Activated CD4-positive, alpha-beta T cell treated with anti-CD3 and anti-CD28 coated beads, Interleukin-2, amount 50 U/mL, for 16 hours (primary cell): ENCODE measurements at regions not wholly inside any gene's neighbourhood (a gene's known extent, or its start where the extent isn't known, plus 50 kb on each side); places are given as distances from the start of the nearest gene placed in this dataset.
A peak's percentile ranks its signal among the peaks of the same experiment; 100 is the strongest.
"Not testable (repeated sequence)": the region's sequence is repeated elsewhere in the genome, so short reads cannot be mapped to it uniquely, and the experiment has no call there.

Experiments
- DNase-seq: peaks from one replicate; pipeline ENCODE4 v3.0.0-alpha.2; 2020

GRCh38 chr4:174005422-174005821 lies 278.0 kb downstream of the FBXO8 start:
- no peak for DNase-seq

- no peak for DNase-seq
Measured at GRCh38 chr4:173998471-173999144, 284.9 kb downstream of the FBXO8 start.

GRCh38 chr4:173995779-173996178 lies 287.7 kb downstream of the FBXO8 start:
- DNase-seq = not testable (repeated sequence)

DNA sequence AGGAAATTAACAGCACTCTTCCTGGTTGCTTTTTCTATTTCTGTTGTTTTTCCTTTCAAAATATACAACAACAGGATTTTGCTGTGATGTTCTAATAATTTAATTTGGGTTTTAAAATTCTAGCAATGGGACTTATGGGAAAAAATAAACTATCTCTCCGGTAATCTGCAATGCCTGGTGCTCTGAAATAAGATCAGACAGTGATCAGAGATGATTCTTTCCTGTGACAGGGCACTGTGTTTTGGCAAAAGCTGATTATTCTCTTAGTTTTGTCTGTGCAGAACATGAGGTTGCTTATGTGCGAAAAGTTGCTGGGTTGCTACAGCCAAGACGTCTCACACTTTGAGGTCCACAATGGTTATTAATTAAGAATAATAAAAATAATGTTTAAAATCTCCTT lies 291.7 kb downstream of the FBXO8 start:
- no peak for DNase-seq

- DNase-seq = no peak
Measured at GRCh38 chr4:173991316-173991715, 292.2 kb downstream of the FBXO8 start.

GRCh38 chr4:173990869-173991210 lies 292.6 kb downstream of the FBXO8 start:
- no peak for DNase-seq

GRCh38 chr4:173990126-173990868 lies 293.2 kb downstream of the FBXO8 start:
- no peak for DNase-seq

GRCh38 chr4:173963523-173963922 lies 319.9 kb downstream of the FBXO8 start:
- not testable (repeated sequence) for DNase-seq

- no peak for DNase-seq
Measured at GRCh38 chr4:173960398-173960797, 323.1 kb downstream of the FBXO8 start.

- DNase-seq = peak; percentile 0
Measured at GRCh38 chr4:173958445-173958844, 325.0 kb downstream of the FBXO8 start.

- no peak for DNase-seq
Measured at GRCh38 chr4:173943547-173943946, 339.9 kb downstream of the FBXO8 start.

GRCh38 chr4:173940146-173940545 lies 343.3 kb downstream of the FBXO8 start:
- DNase-seq = no peak

- no peak for DNase-seq
Measured at GRCh38 chr4:173937631-173938270, 345.7 kb downstream of the FBXO8 start.

DNA sequence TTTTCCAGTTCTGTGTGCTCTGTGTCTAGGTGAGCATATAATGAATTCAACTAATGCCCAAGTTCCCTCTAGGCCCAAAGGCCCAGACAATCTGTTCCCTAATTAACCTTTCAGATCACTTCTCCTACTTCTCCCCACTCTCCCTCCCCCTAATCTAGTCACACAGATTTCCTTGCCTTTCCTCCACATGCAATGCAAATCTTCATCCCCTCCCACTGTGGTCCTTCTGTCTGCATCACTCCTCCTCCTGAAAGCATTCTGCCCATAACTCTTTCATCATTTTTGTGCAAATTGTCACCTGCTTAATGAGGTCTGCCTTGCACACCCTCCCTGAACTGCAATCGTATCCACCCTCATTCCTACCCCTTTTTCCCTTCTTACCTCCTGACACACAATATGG lies 346.6 kb downstream of the FBXO8 start:
- DNase-seq = no peak

GRCh38 chr4:173935622-173936405 lies 347.7 kb downstream of the FBXO8 start:
- DNase-seq = no peak

DNA sequence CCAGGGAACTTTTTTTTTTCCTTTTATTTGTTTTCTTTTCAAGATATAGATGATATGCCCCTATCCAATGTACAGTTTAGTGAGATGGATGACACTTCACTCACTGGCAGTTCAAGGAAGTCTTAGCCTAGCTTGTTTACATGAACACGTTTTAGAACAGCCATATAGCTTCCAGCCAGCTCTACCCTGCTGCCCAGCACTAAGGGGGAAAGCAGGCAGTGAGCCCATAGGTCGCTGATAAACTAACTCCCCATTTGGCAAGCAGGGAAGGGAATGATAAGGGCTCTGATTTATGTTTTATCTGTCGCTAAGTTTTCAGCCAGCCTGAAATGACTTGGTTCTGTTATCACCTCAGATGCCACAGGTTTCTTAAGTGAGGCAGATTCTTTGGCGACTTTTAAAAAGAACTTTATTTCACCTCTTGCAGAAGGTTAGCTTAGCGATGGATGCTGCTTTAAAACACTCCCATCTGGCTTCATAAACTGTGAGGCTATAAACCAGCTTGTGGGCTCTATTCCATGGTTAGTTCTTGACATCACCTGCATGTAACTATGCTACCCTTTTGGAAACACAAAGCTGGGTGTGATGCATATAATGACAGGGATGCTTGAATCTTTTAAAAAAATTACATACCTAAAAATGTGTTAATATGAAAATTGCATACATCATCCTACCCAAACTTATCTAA lies 348.4 kb downstream of the FBXO8 start:
- DNase-seq = no peak

GRCh38 chr4:173934201-173934600 lies 349.3 kb downstream of the FBXO8 start:
- no peak for DNase-seq

DNA sequence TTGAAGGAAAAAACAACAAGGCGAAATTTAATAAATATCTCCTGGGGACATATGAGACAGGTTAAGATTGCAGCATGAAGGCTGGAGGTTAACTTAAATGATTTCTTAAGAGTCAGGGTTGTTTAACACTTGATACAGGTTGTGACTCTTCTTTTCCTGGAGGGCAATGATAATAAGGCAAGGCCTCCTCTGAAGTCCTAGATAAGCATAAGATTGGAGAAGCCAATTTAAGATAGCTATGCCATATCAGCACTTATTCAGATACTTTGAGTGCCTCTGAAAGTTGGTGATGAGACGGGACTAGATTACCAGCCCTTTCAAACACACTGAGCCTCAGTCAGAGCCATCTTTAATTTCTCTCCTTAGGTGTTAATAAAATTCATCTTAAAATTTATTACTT lies 350.8 kb downstream of the FBXO8 start:
- DNase-seq = no peak

DNA sequence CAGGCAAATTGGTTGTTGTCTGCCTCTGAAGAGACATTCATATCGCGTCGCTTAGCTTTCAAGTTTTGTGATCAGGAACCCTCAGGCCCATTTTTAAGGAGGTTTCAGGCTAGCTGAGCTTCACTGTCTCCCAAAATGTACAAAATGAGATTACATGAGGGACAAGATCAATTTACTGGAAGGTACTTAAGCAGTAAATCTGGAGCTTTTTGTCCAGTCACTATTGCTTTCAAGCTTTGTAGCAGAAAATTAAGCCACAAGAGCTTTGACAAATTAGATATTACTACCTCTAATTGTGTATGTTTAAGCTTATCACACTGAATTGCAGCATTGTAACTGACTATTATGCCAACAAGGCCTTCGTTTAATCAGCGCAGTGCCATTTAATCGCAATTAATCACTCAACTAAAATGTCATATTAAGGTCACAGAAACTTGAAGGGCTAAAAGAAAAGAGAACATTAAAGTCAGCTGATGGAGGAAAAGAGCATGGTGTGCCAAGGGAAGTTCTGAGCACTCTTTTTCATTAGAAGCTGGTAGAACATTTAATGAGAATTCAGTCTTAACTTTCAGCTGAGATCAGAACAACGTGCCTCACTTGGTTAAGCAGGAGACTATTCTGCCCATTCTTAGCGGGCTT lies 353.0 kb downstream of the FBXO8 start:
- DNase-seq = no peak

- no peak for DNase-seq
Measured at GRCh38 chr4:173929921-173930320, 353.5 kb downstream of the FBXO8 start.

DNA sequence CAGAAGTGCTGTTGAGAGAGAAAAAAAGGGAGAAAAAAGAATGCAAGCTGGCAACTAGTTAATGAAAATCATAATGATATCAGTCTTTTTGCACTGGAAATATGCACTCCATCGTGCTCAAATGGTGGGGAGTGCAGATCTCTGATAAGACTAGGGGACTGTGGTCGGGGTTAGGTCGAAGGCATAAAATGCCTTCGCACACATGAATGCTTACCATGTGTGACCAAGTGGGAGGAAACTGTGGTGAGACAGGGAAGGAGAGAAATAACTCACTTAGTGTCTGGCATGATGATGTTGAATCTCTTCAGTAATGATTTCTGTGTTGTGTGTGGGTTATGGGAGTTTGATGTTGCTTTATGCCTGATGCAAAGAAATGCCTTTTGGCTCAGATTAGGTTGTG lies 358.9 kb downstream of the FBXO8 start:
- DNase-seq = peak; percentile 13

DNA sequence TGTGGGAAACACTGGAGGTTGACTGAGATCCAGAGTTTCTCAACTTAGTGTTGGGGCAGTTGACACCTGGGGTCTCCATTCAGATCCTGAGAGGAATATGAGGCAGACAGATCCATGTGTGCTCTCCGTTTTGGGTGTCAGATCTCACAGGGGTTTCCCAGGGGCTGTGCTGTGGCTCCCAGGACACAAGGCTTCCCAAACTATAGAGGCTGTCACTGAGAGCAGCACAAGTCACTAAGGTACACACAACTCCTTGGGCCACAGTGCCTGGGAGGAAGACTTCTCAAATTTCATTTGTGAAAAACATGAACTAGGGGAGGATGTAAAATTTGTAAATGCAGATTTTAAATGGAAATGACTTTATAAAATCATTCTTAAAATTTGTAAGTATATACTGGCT lies 363.6 kb downstream of the FBXO8 start:
- no peak for DNase-seq
